ENCODE measurements at regions not wholly inside any gene's neighbourhood (a gene's known extent, or its start where the extent isn't known, plus 50 kb on each side); places are given as distances from the start of the nearest gene placed in this dataset.

DNA sequence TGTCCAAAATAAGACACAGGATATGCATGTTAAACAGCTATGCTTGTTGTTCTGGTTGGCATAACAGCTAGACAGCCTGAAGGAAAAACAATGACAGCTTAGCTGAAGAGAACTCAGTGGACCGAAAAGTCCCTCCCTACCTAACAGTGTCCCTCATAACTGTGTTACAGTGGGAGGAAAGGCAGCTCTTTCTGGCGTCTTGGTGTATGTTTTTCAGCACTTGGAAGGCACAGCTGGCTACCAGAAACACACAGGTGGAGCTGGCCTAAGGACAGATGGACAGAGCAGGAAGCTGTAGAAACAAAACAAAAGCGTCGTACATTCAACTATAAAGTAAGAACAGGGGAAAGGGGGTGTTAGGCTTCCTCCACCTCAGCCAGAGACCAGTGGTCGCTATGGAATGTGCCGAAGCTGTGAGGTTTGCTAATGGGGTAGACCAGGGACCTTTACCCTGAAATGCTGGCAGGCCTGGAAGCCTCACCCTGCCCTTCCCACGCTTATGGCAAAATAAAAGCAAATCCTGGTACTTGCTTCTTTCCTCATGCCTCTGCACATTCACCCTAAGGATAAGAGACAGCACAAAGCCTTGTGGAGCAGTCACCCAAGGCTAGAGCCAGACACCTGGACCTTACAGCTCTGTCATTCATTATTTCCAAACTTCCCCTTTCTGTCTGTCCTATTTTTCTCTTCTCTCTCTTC is 103.5 kb upstream of the TRIB2 start:
- no peaks in the 10 kb centered on the region for H3K36me3 ChIP-seq
- H3K4me1 ChIP-seq: no peaks in the 10 kb centered on the region
- no peak overlapping the region for H3K27ac ChIP-seq
- no peaks in the 10 kb centered on the region for H3K27me3 ChIP-seq
- DNase-seq (no peak), ATAC-seq (no peak)
- TF ChIP-seq, protein P1, sequence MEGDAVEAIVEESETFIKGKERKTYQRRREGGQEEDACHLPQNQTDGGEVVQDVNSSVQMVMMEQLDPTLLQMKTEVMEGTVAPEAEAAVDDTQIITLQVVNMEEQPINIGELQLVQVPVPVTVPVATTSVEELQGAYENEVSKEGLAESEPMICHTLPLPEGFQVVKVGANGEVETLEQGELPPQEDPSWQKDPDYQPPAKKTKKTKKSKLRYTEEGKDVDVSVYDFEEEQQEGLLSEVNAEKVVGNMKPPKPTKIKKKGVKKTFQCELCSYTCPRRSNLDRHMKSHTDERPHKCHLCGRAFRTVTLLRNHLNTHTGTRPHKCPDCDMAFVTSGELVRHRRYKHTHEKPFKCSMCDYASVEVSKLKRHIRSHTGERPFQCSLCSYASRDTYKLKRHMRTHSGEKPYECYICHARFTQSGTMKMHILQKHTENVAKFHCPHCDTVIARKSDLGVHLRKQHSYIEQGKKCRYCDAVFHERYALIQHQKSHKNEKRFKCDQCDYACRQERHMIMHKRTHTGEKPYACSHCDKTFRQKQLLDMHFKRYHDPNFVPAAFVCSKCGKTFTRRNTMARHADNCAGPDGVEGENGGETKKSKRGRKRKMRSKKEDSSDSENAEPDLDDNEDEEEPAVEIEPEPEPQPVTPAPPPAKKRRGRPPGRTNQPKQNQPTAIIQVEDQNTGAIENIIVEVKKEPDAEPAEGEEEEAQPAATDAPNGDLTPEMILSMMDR (IDR thresholded peaks at IDR 0.05): no peak
- no peak overlapping the region for H3K4me3 ChIP-seq
- intact Hi-C loops (cut with DNase I): no loop called here
- H3K9me3 ChIP-seq: no peaks in the 10 kb centered on the region

DNA sequence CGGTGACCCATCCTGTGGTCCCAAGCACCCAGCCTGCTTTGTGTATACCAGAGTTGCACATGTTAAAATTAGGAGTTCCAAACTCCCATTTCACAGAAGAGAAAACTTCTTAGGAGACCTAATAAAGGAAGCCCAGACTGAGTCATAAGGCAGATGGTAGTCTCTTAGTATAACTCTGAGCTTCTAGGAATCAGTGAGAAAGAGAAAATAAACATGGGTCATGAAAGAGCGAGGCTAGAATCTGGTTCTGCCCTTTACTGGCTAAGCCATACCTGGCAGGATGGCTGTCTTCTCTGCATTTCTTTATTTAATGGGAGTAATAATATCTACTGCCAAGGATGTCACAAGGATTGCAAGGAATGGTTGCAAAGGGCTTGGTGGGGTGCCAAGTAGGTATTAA is 101.2 kb upstream of the TRIB2 start:
- DNase-seq (no peak), ATAC-seq (no peak)
- Histone ChIP-seq H3K36me3 (no peaks in the 10 kb centered on the region), H3K9me3 (no peaks in the 10 kb centered on the region), H3K27ac (no peak overlapping the region), H3K4me3 (no peak overlapping the region), H3K4me1 (no peaks in the 10 kb centered on the region), H3K27me3 (no peaks in the 10 kb centered on the region)
- TF ChIP-seq, protein P1 (IDR thresholded peaks at IDR 0.05): no peak
- intact Hi-C loops (cut with DNase I): no loop called here

DNA sequence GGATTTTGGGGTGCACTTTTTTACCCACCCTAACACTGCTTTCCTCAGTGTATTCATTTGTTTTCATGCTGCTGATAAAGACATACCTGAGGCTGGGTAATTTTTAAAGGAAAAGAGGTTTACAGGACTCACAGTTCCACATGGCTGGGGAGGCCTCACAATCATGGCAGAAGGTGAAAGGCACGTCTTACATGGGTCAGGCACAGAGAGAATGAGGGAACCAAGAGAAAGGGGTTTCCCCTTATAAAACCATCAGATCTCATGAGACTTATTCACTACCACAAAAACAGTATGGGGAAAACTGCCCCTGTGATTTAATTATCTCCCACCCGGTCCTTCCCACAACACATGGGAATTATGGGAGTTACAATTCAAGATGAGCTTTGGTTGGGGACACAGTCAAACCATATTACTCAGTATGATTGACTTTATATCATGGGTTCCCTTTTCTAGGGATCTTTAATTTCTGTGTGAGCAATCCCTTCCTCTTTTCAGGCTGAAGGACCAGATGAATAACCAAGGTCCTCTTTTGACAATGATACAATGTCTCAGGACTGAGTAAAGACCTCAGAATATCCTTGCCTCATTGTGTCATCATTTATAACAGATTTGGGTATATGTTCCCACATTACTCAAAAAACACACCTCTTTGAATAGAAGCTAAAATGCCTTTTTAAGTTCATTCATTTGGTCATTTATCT is 100.1 kb upstream of the TRIB2 start:
- Histone ChIP-seq H3K4me3 (no peak overlapping the region), H3K27ac (no peak overlapping the region), H3K4me1 (no peaks in the 10 kb centered on the region), H3K36me3 (no peaks in the 10 kb centered on the region), H3K27me3 (no peaks in the 10 kb centered on the region), H3K9me3 (no peaks in the 10 kb centered on the region)
- DNase-seq: no peak
- intact Hi-C loops (cut with DNase I): no loop called here
- TF ChIP-seq, protein P1 (IDR thresholded peaks at IDR 0.05): no peak
- ATAC-seq: no peak

DNA sequence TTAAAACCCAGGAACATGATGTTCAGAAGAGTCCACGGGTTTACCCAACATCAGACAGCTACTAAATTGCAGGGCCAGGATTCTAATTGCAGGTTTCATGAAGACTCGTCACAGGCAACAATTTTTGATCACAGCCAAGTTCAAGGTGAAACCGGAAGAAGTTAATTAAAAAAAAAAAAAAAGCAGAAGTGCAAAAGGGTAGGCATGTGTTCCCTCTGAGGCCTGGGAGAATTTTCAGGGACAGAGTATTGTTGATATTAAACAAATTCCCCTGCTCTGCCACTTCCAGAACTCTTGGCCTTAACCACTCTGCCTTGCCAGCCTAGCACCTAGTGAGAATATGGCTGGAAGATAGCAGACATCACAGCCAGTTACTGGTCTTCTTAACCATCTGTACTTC is 99.4 kb upstream of the TRIB2 start:
- no peak for DNase-seq
- intact Hi-C loops (cut with DNase I): no loop called here
- no peaks in the 10 kb centered on the region for H3K9me3 ChIP-seq
- no peaks in the 10 kb centered on the region for H3K36me3 ChIP-seq
- no peak for ATAC-seq
- no peak overlapping the region for H3K27ac ChIP-seq
- TF ChIP-seq, protein P1 (IDR thresholded peaks at IDR 0.05): no peak
- H3K4me3 ChIP-seq: no peak overlapping the region
- H3K4me1 ChIP-seq: no peaks in the 10 kb centered on the region
- no peaks in the 10 kb centered on the region for H3K27me3 ChIP-seq

DNA sequence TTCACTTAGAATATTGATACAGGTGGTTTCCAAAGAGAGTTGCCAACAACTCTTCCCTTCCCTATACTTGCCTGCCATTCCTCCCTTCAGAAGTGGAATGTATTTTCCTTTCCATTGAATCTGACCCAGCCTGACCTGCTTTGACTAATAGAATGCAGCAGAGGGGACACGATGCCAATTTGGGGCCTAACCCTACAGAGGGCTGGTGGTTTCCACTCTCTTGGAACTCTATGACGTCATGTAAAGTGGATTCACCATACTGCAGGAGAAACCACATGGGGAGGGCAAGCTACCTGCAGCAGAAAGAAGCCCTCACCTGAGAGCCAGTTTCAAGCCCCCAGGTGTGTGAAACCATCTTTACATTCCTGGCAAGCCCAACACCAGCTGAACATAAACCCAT is 98.9 kb upstream of the TRIB2 start:
- intact Hi-C loops (cut with DNase I): no loop called here
- Histone ChIP-seq H3K27ac (no peak overlapping the region), H3K9me3 (no peaks in the 10 kb centered on the region), H3K27me3 (no peaks in the 10 kb centered on the region), H3K36me3 (no peaks in the 10 kb centered on the region), H3K4me3 (no peak overlapping the region), H3K4me1 (no peaks in the 10 kb centered on the region)
- DNase-seq (no peak), ATAC-seq (no peak)
- TF ChIP-seq, protein P1 (IDR thresholded peaks at IDR 0.05): no peak

All from left lung (tissue), 4 donors.